Muscle layer of duodenum (tissue), 2 donors: ENCODE measurements at regions not wholly inside any gene's neighbourhood (a gene's known extent, or its start where the extent isn't known, plus 50 kb on each side); places are given as distances from the start of the nearest gene placed in this dataset.
"Not testable (repeated sequence)": the region's sequence is repeated elsewhere in the genome, so short reads cannot be mapped to it uniquely, and the experiment has no call there.

Experiments
- H3K27ac ChIP-seq: one replicate; pipeline ENCODE4 v1.7.0; 2013; ENCODE audit warnings: mild to moderate bottlenecking, low read length
- H3K27me3 ChIP-seq: one replicate; pipeline ENCODE4 v1.7.0; 2013; ENCODE audit warnings: low read depth, mild to moderate bottlenecking, control low read depth, low read length
- H3K36me3 ChIP-seq, 2 donors: one replicate each; pipeline ENCODE4 v1.7.0; 2013; ENCODE audit warnings: low read length in 2 of 2, control low read depth in 1 of 2, mild to moderate bottlenecking in 1 of 2; ENCODE audit not compliant: insufficient read depth in 2 of 2, control insufficient read depth in 1 of 2
- H3K4me1 ChIP-seq, 2 donors: one replicate each; pipeline ENCODE4 v1.7.0; 2013; ENCODE audit warnings: low read length in 2 of 2, mild to moderate bottlenecking in 2 of 2, control low read depth in 1 of 2, moderate library complexity in 1 of 2; ENCODE audit not compliant: insufficient read depth in 2 of 2, control insufficient read depth in 1 of 2
- H3K4me3 ChIP-seq, 2 donors: one replicate each; pipeline ENCODE4 v1.7.0; 2013; ENCODE audit warnings: low read length in 2 of 2, low read depth in 1 of 2, mild to moderate bottlenecking in 1 of 2
- H3K9me3 ChIP-seq, 2 donors: one replicate each; pipeline ENCODE4 v1.7.0; 2013; ENCODE audit warnings: low read length in 2 of 2, control low read depth in 1 of 2, mild to moderate bottlenecking in 1 of 2; ENCODE audit not compliant: control insufficient read depth in 1 of 2
- donor health status: healthy.

DNA sequence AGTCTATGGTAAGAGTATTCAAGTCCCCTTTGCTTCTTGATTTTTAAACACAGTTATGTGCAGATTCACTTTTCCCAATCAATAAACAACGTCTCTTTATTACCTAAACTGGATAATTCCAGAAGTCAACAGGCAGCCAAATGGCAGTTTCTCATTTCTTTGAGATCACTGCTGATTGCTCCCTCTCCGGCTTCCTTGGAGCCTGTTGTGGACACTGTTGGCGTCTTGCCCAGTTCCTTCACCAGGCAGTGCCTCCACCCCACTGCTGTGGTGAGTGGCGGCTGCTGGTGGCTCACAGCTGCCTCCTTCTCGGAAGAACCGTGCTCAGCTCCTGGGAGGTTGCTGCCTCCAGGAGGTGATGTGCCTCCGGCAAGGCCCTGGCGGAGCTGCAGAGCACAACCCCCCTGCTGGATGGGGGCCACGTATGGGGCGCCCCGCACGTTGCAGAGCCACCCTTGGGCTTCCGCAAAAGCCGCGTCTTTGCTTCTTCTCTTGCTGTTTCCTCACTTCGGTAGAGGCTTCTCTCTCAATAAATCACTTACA, 105.1 kb upstream of the CNKSR3 start:
- Histone ChIP-seq H3K4me3 (no peak overlapping the region), H3K27ac (no peak overlapping the region), H3K27me3 (no peaks in the 10 kb centered on the region)

DNA sequence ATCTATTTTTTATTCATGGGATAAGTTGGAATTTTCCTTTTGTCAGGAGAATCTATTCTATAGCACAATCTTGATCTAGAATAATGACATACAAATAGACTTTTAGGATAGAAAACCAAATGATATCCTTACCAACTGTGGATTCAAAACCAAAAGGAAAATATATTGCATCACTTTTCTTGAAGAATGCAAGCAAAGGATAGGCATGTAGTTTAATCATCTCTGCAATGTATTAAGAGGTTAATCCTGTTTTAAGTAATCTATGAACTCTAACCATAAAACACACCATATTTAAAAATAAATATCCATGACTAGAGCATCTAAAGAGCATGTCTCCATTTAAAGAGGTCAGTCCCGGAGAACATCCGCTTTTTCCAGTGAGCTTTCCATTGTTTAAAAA, 106.7 kb upstream of the CNKSR3 start:
- Histone ChIP-seq H3K36me3 (no peaks in the 10 kb centered on the region), H3K4me1 (peaks cover 0 to 10% of the 10 kb centered on the region in 2 donors), H3K9me3 (no peaks in the 10 kb centered on the region), H3K27ac (no peak overlapping the region), H3K4me3 (no peak overlapping the region), H3K27me3 (no peaks in the 10 kb centered on the region)

More for the DNA sequence above, 105.1 kb upstream of the CNKSR3 start:
- no peaks in the 10 kb centered on the region for H3K36me3 ChIP-seq
- peaks cover 0 to 10% of the 10 kb centered on the region in 2 donors for H3K4me1 ChIP-seq
- no peaks in the 10 kb centered on the region for H3K9me3 ChIP-seq

DNA sequence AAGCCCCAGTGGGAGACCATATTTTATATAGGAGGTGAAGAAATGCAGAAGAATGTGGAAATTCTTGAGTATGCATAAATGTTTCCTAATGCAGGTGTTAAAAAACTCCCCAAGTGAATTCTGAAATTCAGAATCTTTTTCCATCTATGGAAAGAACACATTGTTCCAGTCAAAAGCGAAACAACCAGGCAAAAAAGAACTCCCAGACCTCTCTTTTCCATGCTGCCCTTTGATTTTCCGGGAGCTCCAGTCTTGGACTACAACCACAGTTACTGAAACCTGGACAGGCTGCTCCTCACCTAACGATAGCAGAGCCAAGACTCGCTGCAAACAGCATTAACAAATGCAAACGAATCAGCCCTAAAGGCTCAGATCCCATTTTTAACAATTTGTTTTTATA, 108.7 kb upstream of the CNKSR3 start:
- Histone ChIP-seq H3K9me3 (no peaks in the 10 kb centered on the region), H3K27me3 (no peaks in the 10 kb centered on the region), H3K4me3 (no peak overlapping the region), H3K27ac (no peak overlapping the region), H3K4me1 (peaks cover 0 to 10% of the 10 kb centered on the region in 2 donors), H3K36me3 (no peaks in the 10 kb centered on the region)

DNA sequence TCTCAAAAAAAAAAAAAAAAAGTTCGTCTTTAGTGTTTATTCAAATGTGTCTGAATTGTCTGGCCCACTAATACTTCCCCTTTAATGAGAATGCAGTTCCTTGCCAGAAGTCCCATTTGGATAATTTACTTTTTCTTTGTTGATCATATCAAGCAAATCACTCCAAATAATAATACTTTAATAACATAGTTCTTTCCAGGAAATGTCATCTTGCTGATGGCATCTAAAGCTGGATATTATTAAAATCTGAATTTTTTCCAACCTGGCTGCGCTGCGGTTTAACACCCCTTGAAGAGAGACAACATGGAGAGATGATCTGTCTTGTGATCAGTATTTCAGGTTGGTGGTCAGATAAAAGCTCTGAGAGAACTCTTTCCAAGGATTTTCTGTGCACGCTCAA, 111.2 kb upstream of the CNKSR3 start:
- Histone ChIP-seq H3K9me3 (no peaks in the 10 kb centered on the region), H3K4me1 (peaks cover 0 to 7% of the 10 kb centered on the region in 2 donors), H3K4me3 (no peak overlapping the region), H3K36me3 (no peaks in the 10 kb centered on the region), H3K27me3 (no peaks in the 10 kb centered on the region), H3K27ac (no peak overlapping the region)

DNA sequence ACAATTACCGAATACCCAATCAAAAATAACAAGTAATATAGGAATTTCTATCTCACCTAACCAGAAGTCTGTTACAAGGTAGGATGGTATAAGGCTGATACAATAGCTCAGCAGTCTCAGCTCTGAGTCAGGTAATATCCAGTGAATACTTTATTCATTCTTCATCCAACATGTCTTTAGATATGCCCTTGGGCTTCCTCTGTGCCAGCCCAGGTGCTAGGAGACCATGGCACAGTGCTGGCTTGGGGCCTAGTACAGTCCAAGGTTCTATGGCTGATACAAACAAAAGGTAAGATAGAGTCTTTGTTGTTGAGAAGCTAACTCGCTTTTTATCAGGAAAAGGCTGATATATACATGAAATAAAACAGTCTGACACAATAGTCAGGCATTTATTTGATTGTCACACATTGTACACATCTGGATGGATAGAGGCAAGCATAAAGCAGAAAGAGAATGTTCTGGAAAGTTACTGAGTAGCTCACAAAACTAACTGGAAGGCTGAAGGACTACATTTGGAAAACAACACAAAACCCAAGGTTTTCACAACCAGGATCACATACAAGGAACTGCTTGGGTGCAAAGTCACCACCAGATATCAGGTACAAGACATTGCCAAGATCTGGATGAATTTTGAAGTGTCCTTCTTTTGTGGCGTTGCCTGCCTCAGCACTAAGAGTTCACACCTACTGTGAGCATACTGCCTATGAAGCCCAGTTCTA, 110.4 kb upstream of the SCAF8 start:
- Histone ChIP-seq H3K36me3 (no peaks in the 10 kb centered on the region), H3K4me1 (peaks cover 0 to 7% of the 10 kb centered on the region in 2 donors), H3K27ac (no peak overlapping the region), H3K9me3 (no peaks in the 10 kb centered on the region), H3K4me3 (no peak overlapping the region), H3K27me3 (no peaks in the 10 kb centered on the region)

DNA sequence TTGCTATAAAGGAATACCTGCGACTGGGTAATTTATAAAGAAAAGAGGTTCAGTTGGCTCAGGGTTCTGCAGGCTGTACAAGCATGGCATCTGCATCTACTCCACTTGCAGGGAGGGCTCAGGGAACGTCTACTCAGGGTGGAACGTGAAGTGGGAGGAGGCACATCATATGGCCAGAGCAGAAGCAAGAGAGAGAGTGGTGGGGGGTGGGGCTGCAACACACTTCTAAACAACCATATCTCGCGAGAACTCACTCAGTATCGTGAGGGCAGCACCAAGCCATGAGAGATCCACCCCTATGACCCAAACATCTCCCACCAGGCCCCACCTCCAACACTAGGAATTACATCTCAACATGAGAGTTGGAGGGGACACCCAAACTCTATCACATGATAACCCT, 109.8 kb upstream of the SCAF8 start:
- Histone ChIP-seq H3K27ac (no peak overlapping the region), H3K4me1 (peaks cover 0 to 7% of the 10 kb centered on the region in 2 donors), H3K36me3 (no peaks in the 10 kb centered on the region), H3K9me3 (no peaks in the 10 kb centered on the region), H3K4me3 (no peak overlapping the region), H3K27me3 (no peaks in the 10 kb centered on the region)

DNA sequence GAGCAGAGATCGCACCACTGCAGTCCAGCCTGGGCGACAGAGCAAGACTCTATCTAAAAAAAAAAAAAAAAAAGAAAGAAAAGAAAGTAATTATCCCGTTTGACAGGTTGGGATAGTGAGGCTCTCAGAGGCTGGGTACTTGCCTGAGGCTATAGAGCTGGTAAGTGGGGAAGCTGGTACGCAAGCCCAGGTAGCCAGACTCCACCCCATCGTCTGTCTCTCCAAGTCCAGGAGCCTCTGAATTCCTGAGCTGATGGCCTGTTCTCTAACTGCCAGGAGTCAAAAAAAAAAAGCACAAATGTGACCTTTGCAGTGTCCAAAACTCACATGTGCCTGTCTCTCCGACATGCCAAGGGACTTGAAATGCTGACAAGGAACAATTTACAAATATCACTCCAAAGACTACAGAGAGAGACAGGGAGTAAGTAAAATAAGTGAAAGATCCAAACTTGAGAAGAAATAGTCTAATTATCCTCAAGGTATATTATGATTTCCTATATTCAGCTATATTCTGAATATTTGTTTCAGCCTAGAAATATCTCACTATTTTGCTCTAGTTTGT, 109.1 kb upstream of the SCAF8 start:
- no peak overlapping the region for H3K4me3 ChIP-seq
- no peaks in the 10 kb centered on the region for H3K36me3 ChIP-seq
- H3K27me3 ChIP-seq, result no peaks in the 10 kb centered on the region
- H3K9me3 ChIP-seq, result no peaks in the 10 kb centered on the region
- H3K27ac ChIP-seq, result no peak overlapping the region
- peaks cover 0 to 5% of the 10 kb centered on the region in 2 donors for H3K4me1 ChIP-seq

DNA sequence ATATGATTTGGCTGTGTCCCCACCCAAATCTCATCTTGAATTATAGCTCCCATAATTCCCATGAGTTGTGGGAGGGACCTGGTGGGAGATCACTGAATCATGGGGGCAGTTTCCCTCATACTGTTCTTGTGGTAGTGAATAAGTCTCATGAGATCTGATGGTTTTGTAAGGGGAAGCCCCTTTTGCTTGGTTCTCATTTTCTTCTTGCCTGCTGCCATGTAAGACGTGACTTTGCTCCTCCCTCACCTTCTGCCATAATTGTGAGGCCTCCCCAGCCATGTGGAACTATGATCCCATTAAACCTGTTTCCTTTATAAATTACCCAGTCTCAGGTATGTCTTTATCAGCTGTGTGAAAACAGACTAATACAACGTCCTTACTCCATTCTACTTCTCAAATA, 108.5 kb upstream of the SCAF8 start:
- not testable (repeated sequence) for H3K4me1 ChIP-seq, H3K27me3 ChIP-seq, H3K36me3 ChIP-seq, H3K27ac ChIP-seq, H3K9me3 ChIP-seq, H3K4me3 ChIP-seq

DNA sequence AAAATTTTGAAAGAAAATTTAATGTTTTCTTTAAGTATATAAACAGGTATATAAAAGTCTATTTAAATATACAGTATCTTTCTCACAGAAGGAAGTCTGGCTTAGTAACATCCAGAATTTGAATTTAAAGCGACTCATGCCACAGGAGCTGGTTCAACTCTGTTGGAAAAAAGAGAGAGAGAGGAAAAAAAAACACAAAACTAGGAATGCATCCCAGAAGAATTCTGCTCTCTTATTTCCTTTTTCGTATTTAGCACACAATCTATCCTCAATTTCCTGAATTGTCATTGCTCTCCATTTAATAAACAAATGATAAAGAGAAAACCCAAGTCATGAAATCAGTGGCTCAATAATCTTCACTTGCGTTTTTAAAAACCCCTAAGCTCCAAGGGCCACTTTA, 107.5 kb upstream of the SCAF8 start:
- Histone ChIP-seq H3K4me1 (no peaks in the 10 kb centered on the region), H3K27me3 (no peaks in the 10 kb centered on the region), H3K9me3 (no peaks in the 10 kb centered on the region), H3K4me3 (no peak overlapping the region), H3K36me3 (no peaks in the 10 kb centered on the region), H3K27ac (no peak overlapping the region)

DNA sequence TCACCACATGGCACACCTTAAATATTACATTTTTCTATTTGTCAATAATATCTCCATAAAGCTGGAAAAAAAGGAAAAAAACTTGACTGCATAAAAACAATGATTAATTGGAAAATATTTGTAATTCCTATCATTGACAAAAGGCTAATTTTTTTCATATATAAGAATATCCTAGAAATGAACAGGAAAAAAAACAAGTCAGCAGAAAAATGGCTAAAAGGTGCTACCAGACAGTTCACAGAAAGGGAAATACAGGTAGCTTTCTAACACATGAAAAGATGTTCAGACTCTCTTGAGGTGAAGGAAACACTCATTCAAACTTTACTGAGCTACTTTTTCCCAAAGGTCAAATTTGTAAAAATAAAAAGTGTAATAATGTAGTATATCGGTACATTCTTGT, 104.1 kb upstream of the SCAF8 start:
- Histone ChIP-seq H3K4me3 (no peak overlapping the region), H3K27me3 (no peaks in the 10 kb centered on the region), H3K9me3 (no peaks in the 10 kb centered on the region), H3K27ac (no peak overlapping the region), H3K4me1 (no peaks in the 10 kb centered on the region), H3K36me3 (no peaks in the 10 kb centered on the region)

DNA sequence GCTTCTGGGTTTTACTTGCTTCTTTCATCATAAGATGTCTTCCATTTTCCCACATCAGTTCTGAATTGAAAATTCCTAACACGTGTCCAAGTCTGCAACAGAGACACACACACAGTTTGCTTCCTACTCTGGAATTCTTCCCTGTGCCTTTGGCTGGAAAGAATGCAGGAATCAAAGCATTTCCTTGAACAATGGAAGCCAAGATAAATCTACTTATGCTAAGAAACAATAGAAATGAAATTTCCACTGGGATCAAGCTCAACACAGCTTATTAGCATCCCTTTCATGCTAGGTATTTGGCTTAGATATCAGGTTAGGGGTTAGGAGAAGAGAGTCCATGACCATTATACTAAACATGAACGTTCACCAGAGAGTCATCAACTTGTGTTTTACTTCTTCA, 101.1 kb upstream of the SCAF8 start:
- Histone ChIP-seq H3K27ac (no peak overlapping the region), H3K36me3 (no peaks in the 10 kb centered on the region), H3K9me3 (no peaks in the 10 kb centered on the region), H3K4me3 (no peak overlapping the region), H3K4me1 (no peaks in the 10 kb centered on the region), H3K27me3 (no peaks in the 10 kb centered on the region)

DNA sequence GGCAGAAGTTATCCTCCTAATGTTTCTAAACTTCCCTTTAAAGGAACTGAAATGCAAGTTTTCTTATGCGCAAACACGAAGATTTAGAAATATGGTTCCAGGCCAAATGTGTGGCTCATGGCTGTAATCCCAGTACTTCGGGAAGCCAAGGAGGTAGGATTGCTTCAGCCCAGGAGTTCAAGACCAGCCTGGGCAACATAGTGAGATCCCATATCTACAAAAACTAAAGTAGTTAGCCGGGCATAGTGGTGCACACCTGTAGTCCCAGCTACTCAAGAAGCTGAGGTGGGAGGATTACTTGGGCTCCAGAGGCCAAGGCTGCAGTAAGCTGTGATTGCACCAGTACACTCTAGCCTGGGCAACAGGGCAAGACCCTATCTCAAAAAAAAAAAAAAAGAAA, 95.8 kb upstream of the SCAF8 start:
- Histone ChIP-seq H3K9me3 (no peaks in the 10 kb centered on the region), H3K36me3 (no peaks in the 10 kb centered on the region), H3K4me1 (no peaks in the 10 kb centered on the region), H3K4me3 (no peak overlapping the region), H3K27ac (no peak overlapping the region), H3K27me3 (no peaks in the 10 kb centered on the region)
